HL-60 (cell line): ENCODE measurements at regions not wholly inside any gene's neighbourhood (a gene's known extent, or its start where the extent isn't known, plus 50 kb on each side); places are given as distances from the start of the nearest gene placed in this dataset.

Experiments used
- CTCF ChIP-seq: IDR thresholded peaks from one replicate; pipeline ENCODE4 v1.5.1; 2011; ENCODE audit warnings: low read length, control low read depth, inconsistent platforms; ENCODE audit not compliant: insufficient read depth
- POLR2AphosphoS5 ChIP-seq: IDR thresholded peaks from 2 replicates; pipeline ENCODE4 v1.6.1; 2012; ENCODE audit warnings: low read depth
- SPI1 ChIP-seq: IDR thresholded peaks from 2 replicates; pipeline ENCODE4 v1.6.1; 2012; ENCODE audit warnings: low read depth, mild to moderate bottlenecking, borderline replicate concordance
- TF ChIP-seq, protein P1 (sequence below): IDR thresholded peaks from 2 replicates; pipeline ENCODE4 v1.6.1; 2012; ENCODE audit warnings: low read depth; ENCODE audit not compliant: insufficient replicate concordance

DNA sequence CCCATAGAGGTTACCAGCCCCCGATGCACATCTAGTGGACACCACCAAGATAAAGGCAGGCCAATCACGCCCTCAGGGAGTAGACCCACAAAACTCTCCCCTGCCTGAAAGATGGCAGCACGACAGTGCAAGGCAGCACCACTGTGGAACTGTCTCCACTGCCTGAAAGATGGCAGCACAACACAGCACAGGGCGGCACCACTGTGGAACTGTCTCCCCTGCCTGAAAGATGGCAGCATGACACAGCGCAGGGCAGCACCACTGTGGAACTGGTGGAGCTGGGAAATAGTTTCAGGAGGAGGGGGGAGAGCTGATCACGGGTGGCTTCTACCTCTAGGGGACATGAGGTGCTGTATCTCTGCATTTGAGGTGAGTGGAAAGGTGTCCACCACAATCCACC is 340.4 kb upstream of the FRG1 start:
- TF ChIP-seq CTCF (no peak), POLR2AphosphoS5 (no peak), SPI1 (no peak)
- TF ChIP-seq, protein P1, sequence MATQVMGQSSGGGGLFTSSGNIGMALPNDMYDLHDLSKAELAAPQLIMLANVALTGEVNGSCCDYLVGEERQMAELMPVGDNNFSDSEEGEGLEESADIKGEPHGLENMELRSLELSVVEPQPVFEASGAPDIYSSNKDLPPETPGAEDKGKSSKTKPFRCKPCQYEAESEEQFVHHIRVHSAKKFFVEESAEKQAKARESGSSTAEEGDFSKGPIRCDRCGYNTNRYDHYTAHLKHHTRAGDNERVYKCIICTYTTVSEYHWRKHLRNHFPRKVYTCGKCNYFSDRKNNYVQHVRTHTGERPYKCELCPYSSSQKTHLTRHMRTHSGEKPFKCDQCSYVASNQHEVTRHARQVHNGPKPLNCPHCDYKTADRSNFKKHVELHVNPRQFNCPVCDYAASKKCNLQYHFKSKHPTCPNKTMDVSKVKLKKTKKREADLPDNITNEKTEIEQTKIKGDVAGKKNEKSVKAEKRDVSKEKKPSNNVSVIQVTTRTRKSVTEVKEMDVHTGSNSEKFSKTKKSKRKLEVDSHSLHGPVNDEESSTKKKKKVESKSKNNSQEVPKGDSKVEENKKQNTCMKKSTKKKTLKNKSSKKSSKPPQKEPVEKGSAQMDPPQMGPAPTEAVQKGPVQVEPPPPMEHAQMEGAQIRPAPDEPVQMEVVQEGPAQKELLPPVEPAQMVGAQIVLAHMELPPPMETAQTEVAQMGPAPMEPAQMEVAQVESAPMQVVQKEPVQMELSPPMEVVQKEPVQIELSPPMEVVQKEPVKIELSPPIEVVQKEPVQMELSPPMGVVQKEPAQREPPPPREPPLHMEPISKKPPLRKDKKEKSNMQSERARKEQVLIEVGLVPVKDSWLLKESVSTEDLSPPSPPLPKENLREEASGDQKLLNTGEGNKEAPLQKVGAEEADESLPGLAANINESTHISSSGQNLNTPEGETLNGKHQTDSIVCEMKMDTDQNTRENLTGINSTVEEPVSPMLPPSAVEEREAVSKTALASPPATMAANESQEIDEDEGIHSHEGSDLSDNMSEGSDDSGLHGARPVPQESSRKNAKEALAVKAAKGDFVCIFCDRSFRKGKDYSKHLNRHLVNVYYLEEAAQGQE, result no peak
